Prostate gland (tissue), 2 donors: ENCODE measurements at regions not wholly inside any gene's neighbourhood (a gene's known extent, or its start where the extent isn't known, plus 50 kb on each side); places are given as distances from the start of the nearest gene placed in this dataset.

Source experiments
- CTCF ChIP-seq, 4 experiments: fragments of 200-600 bp in 2 of 4; fragments of 450-650 bp in 2 of 4; sonication (generic) in 2 of 4; IDR thresholded peaks; 1 replicate in 3 of 4; 2 replicates in 1 of 4; pipeline ENCODE4 v1.5.1; 2016 to 2019; ENCODE audit warnings: antibody characterized with exemption in 4 of 4, mild to moderate bottlenecking in 2 of 4, moderate library complexity in 2 of 4
- POLR2A ChIP-seq: fragments of 450-650 bp; IDR thresholded peaks from one replicate; pipeline ENCODE4 v1.6.1; 2016; ENCODE audit warnings: antibody characterized with exemption, mild to moderate bottlenecking

GRCh38 chr6:92337571-92337970, 1081.8 kb downstream of the EPHA7 start:
- TF ChIP-seq CTCF (IDR thresholded peaks at IDR 0.05), result no peak
- no peak for TF ChIP-seq POLR2A
